ENCODE measurements at regions not wholly inside any gene's neighbourhood (a gene's known extent, or its start where the extent isn't known, plus 50 kb on each side); places are given as distances from the start of the nearest gene placed in this dataset.
"Not testable (repeated sequence)": the region's sequence is repeated elsewhere in the genome, so short reads cannot be mapped to it uniquely, and the experiment has no call there.

DNA sequence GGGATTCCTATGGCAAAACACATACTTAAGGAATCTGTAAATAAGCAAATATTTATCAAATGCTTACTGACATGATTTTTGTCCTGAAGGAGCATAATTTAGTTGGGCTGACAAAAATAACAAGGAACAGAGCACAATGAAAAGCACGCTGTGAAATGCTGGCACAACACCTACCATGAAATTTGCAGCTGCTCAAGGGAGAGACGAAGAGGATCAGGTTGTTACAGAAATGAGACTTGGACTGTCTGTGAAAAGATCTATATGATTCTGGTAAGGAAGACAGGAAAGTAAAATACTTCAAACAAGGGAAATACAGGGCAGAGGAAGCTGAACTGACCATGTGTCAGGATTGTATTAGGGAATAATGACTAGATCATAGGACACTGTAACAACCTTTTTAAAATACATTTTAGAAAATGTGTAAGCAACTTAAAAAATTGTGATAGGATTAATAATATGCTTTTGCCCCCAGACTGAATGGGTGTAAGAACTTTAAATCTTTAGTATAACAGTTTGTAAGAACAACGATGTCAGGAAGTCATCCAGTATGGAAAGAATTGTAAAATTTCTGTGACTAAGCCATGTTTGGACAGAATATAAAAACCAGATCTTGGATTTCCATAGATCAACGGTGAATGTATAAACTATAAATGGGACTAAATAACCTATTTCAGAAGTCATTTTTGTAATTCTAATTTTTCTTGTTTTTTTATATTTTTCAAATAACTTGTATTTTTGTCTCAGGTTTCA lies 1556.0 kb downstream of the EFNB2 start:
- DNase-seq, result no peak

DNA sequence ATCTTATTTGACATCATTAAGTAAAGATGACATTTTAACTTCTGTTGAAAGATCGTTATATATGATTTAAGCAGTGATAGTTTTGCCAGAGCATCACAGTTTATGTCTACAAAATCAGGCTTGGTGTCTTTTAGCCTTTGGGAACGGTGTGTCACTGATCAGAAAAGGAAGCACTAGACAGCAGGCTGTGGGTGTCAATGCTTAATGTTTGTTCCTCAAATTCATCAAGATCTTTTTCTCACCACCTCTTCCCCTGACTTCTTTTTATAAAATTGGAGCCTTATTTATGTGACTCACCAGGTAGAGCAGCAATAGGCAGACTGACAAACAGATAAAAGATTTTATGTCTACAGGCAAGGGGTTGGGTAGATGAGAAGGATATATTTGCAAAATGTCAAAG lies 1558.5 kb downstream of the EFNB2 start:
- no peak for DNase-seq

DNA sequence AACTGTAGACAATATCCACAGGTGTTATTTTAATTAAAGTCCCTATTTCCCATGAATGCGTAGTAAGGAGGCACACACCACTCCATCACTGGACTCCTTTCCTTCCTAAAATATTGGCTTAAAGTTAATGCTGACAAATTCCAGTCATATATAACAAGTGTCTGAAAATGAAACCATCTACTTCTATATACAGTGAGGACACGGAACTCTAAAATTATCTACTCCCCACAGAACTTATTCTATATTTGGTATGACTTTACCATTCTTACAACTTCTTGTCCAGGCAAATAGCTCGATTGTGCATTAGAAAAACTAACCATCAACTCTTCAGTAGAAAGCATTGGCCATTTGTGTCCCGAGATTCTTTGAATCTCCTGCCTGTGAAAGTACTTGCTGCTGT lies 1560.2 kb downstream of the EFNB2 start:
- no peak for DNase-seq

DNA sequence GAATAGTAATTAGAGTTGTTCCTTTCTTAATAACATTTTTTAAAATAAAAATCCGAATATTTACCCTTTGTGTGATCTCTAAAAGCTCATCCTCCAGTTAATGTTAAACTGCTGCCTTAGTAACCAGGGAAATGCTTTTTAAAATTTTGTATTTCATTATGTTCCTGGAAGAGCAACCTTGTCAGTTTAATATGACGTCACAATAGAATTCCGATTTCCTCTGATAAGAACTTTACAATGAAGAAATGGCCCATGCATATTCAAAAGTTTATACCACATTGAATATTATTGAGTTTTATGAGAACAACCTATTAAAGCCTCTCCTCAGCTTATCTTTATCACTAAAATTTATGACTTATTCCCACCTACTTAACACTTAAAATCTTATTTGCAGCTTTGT lies 1566.6 kb downstream of the EFNB2 start:
- no peak for DNase-seq

DNA sequence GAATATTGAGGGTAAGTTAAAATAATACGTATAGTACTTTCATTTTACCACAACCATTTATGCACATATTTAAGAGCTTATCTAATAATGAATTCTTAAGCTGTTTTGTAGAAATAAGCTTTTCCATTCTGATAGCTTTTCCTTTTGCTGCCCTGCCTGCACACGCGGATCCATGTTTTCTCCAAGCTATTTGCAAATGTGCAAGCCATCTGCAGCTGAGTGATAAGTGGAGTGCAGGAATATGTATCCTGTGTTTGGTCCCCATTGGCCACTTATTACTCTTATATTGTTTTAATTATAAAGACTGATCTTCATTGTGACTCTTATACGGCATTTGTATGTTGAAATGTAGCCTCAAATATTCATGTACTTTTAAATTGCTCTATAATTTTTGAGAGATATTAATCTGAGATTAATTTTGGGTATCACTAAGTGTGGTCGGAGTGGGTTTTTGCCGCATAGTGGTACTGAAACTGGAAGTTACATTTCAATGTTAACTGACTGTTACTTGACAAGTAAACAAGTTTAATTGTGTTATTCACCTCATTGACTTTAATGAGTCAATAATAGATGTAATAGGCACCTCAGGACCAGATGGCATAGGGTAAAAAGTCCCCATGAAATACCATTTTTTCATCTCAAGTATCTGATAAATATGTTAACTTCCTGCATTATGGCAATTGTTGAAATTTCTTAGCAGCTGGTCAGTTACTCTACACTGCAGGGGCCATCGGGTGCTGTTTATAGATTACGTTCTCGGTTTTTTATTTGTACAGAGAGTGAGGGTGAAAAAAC lies 1567.4 kb downstream of the EFNB2 start:
- no peak for DNase-seq

DNA sequence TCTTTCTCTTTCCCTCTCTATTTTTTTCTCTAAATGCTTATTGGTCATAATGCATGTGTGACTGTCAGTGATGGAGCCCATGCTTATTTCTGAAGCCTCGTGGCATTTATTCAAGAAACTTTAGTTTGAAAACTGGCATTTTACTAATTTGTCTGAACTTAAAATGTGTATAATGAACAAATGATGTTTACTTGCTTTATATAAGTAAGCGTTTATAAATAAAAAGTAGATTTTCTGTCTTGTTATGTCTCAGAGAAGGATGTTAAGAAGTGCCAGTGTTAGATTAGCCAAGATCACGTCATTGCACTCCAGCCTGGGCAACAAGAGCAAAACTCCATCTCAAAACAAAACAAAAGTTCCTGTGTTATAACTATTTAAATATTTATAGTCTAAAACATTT lies 1568.1 kb downstream of the EFNB2 start:
- no peak for DNase-seq

DNA sequence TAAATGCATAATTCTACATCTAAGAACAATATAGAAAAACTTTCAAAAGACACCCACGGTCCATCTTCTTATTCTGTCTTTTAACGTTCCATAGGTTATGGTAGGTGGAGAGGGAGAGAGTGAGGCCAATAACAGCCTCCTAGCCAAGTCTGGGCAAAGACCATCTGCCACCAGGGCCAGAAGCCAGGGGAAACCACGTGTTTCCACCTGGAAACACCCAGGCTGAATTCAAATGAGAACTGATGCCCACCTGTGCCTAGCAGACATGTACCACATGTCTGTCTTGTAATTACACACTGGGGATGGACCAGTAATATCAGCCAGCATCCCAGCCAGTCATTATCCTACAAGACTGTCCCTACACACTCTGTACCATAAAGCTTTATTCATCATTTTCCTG lies 1573.1 kb downstream of the EFNB2 start:
- no peak for DNase-seq

DNA sequence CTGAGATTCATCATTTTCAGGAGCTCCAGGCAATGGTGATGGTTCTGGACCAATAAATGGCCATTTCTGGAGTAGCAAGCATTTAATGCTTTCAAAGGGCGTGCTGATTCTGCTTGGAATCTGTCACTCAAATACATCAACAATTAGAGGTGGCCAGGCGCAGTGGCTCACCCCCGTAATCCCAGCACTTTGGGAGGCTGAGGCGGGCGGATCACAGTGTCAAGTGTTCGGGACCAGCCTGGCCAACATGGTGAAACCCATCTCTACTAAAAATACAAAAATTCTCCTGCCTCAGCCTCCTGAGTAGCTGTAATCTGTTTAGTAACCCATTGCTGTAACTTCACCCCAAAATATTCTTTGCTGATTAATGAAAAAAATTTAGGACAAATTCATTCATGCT lies 1574.2 kb downstream of the EFNB2 start:
- DNase-seq, result no peak

DNA sequence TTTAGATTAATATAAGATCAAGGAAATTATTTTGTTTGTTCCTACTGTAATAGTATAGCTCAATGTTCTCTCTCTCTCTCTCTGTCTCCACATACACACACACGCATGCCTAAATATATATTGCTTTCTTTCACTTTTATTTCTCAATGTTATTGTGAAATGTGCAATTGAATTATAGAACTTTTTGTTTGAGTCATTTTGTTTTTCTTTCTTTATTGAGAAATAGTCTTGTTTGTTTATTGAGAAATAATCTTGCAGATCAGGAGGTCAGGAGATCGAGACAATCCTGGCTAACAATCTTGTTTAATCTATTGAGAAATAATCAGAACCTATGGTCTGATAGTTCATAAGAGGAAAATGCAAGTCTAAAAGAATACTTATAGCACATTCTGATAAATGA lies 1581.3 kb downstream of the EFNB2 start:
- no peak for DNase-seq

DNA sequence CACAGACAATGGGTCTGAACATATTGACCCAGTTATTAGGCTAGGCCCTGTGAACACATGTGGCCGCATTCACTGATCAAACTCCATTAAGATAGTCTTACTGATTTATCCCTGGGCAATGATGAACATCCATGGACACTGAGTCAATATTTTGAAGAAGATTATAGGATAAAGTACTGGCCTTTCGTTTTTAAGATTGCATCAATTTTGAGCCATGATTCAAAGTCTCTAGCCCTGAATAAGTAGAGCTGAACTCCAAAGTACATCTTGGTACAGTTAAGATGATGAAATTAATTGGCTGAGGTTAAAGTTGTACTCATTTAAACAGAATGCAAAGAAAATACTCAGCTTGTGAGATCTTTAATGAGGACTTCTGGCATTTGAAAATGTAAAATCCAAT lies 1581.9 kb downstream of the EFNB2 start:
- no peak for DNase-seq

DNA sequence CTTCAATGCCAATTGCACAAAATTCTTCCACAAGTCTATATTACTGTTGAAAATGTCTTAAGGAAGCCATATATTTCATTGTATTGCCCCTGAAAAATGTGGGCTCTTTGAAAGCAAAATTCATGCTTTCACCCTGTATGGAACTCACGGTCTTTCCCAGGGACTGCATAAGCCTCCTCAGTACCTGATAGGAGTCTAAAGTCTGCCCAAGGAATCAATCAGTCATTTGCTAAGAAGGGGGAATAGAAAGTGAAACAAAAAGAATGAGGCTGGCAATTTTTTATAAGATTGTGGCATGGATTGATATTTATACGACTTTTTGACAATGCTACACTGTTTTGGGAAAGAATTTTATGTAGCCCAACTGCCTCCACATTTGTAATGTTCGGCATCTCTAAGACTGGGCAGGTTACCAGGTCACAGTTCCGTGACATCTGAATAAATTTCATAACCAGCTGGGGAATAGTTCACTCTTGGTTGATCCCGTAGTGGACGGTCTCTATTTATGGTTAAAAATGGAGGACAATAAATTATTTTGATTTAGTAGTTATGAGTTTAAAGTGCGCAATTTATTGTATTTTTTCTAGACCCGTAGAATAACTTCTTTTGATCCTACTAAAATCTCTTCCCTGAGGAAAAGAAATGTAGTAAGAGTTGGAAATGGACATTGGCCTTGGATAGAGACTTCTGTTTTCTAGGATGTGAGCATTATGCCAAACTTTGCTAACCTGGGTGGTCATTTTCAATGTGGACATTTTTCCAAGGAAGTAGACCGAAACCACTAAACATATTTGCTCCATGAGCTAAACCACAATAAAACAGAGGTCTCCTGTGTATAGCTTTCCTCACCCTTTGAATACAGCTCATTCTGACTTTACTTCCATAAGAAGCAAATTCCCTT lies 1585.4 kb downstream of the EFNB2 start:
- no peak for DNase-seq

DNA sequence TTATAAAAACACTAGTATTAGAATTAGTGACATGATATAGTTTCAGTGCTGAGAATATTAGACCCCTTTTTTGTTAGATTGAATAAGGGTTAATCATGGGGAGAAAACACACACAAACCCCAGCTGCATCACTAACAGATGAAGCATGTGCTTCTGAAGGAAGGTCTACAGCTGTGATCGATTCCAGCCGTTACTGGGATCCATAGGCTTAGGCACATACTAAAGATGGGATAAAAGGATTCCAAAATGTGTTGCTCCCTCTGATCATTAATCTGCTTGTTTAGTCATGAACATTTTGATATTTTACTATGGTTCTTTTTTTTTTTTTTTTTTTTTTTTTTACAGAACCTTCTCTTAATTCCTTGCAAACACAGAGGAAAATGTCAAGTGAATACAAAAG lies 1591.3 kb downstream of the EFNB2 start:
- DNase-seq, result no peak

DNA sequence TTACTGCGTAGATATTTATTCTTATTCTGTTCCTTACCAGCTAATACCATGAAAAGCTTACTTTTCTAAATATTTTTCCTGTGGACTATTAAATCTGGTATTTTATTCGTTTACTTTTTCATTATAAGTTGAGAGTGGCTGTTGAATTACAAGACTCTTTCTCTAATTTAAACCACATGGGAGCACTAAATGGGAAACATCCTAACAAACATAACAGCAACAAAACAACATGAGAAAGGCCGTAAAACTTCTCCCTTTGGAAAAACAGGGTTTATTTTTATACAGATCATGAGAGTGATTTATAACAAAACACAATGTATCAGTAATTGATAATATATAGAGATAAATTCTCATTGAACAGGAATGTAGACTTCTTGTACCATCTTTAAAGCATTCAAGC lies 1592.1 kb downstream of the EFNB2 start:
- DNase-seq, result no peak

DNA sequence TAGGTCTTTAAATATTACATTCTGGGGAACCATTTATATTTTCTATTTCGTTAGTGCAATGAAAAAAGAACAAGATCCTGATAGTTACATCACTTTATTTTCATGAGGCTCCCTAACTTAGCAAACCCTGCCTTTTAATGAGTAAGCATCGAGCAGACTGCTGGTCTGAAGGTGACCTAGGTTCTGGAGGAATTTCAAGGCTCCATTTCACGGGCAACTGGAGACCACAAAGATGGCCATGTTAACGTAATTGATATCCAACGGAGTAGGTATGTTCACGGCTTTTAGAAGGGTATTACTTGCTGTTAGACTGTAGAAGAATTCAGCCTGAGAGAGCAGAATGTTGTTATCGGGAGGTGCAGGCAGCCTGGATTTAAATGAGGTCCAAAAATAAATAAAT lies 1597.6 kb downstream of the EFNB2 start:
- no peak for DNase-seq

DNA sequence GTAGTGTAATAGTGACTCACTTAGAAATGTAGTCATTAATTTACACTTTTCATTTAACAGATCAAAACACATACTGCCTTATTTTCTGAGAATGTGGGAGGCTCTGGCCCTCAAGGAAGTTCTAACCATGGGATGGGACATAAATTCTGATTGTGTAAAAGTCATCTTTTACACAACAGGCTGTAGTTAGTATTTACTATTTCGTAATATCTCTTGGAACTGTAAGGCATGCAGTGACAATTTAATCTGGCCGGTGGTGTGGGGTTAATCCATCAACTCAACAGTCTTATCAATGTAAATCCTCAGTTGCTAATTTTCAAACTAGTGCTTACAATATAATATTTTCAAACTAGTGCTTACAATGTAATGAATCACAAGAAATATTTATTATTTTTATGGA lies 1599.2 kb downstream of the EFNB2 start:
- no peak for DNase-seq

DNA sequence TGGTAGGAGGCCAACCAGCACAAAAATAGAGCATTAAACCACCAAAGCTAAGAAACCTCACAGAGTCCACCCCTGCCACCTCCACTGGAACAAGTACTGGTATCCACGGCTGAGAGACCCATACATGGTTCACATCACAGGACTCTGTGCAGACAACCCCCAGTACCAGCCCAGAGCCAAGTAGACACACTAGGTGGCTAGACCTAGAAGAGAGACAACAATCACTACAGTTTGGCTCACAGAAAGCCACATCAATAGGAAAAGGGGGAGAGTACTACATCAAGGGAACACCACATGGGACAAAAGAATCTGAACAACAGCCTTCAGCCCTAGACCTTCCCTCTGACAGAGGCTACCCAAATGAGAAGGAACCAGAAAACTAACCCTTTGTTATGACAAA lies 1614.9 kb downstream of the EFNB2 start:
- not testable (repeated sequence) for DNase-seq

DNA sequence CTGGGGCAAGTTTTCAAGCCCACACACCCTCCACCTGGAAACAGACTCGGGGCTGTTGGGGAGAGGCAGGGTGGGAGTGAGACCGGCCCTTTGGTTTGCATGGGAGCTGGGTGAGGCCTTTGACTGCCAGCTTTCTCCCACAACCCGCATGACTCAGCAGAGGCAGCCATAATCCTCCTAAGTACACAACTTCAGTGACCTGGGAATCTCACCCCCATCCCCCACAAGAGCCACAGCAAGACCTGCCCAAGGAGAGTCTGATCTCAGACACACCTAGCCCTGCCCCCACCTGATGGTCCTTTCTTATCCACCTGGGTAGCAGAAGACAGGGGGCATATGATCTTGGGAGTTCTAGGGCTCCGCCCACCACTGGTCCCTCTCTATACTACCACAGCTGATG lies 1615.4 kb downstream of the EFNB2 start:
- DNase-seq, result no peak

DNA sequence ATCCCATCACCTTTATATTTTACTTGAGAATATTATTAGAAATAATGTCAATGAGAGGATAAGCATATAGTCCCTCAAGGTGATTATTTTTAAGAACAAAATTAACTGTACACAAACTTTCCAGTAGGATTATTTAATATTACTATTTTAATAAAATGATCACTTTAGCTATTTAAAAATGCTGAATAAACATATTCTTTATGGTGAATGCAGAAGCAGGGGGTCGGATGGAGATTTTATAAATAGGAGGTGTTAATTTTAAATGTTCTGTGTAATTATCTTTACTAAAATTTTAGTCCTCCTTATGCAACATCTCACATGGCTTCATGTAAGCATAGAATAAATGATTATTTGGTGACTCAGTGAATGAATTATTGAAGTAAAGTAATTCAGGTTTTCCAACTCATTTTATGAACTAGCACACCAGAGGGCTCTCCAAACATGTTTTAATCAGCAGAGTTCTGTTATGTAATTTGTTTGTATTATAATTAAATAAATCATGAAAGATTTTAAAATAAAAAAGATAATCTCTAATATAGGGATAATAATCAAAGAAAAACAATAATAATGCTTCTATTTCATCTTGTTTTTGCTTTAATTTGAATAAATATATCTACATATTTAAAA lies 1635.2 kb downstream of the EFNB2 start:
- DNase-seq, result no peak

DNA sequence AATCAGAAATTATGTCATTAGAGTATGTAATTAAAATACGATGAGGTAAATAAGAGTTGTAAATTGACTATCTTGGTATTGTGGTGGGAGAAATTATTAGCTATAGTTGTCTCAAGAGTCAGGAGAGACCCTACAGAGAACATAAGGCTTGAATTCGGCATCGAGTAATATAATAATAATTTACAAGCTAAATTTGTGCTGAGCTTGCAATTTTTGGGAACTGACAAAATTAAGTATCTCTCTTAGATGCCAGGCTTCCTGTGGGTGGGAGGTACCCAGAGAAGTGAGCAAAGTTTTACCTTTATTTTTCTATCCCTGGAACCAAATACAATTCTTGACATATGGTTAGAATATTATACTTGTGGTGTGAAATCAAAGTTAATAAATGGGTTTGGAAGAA lies 1637.0 kb downstream of the EFNB2 start:
- no peak for DNase-seq

DNA sequence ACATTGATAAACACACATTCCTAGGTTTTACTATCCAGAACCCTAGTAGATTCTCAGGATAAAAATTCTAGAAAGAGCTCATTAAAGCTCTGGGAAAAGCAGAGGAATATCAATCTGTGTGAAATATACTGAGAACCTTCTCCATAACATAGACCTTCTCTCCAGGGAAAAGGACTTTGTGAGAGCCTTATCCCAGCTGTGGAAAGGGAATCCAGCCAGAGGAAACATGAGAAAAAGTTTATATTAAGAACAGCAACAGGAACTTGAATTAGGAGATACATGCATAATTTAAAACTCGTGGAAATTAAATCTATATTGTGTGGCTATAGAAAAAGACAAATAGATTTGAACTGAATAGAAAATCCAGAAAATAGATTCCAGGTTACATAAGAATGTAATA lies 1639.9 kb downstream of the EFNB2 start:
- DNase-seq, result no peak

DNA sequence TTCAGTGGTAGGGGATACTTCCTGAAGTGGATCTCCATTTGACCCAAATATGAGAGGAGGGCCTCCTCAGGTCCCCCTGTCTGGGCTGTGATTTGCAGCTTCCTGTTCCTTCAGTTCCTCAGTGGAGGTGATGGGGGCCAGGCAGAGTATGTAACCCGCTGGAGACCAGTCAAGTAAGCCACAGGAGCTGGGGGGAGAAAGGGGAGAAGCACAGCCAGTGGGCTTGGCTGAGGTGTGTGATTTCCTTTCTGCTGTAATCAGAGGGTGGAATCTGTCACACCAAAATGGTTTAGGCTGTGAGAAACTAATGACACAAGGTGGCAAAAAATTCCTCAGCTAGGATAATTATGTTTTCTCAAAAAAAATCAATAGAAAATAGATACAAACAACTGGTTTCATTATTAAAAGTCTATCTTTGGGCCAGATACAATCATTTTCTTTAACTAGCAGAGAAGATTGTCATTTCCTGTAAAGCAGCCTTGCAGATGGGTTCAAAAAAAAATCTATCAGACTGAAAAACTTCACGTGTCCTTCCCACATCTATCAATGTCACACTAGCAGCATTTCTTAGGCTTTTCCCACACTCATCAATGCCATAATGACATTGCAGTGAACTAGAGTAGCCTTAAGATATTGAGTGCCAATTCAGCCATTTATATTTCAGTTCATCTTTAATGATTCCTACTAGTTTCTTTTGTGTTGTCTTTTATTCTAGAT lies 1660.3 kb downstream of the EFNB2 start:
- DNase-seq, result no peak

DNA sequence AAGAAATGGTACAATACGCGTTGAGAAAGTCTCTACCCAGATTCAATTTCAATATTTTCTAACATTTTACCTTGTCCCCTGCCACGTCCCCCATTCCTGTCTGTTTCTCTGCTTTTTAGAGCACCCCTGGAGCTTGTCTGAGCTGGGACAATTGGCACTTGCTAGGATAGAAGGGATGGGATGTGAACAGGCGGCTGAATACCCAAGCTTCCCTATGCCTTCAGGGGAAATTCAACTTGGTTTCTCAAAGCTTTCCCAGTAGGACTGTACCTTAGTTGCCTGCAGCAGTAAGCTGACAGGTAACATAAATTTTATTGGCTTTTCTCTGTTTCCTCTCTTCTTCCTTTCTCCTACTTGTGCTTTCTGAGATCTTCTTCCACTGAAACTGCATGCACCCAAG lies 1663.3 kb downstream of the EFNB2 start:
- no peak for DNase-seq
